Skeletal muscle tissue (tissue), 3 donors: ENCODE measurements at regions not wholly inside any gene's neighbourhood (a gene's known extent, or its start where the extent isn't known, plus 50 kb on each side); places are given as distances from the start of the nearest gene placed in this dataset.

ENCODE experiments used
- H3K27ac ChIP-seq: one replicate; pipeline ENCODE4 v1.7.0; 2013; ENCODE audit warnings: mild to moderate bottlenecking, low read depth, low read length, inconsistent platforms
- H3K27me3 ChIP-seq, 3 donors: one replicate each; pipeline ENCODE4 v1.7.0; 2013; ENCODE audit warnings: low read length in 3 of 3; ENCODE audit not compliant: control insufficient read depth in 3 of 3, insufficient read depth in 3 of 3
- H3K36me3 ChIP-seq, 3 donors: one replicate each; pipeline ENCODE4 v1.7.0; 2013; ENCODE audit warnings: low read length in 3 of 3; ENCODE audit not compliant: control insufficient read depth in 3 of 3, insufficient read depth in 3 of 3
- H3K4me1 ChIP-seq, 3 donors: one replicate each; pipeline ENCODE4 v1.7.0; 2013; ENCODE audit warnings: low read length in 3 of 3, mild to moderate bottlenecking in 3 of 3; ENCODE audit not compliant: control insufficient read depth in 3 of 3, insufficient read depth in 3 of 3
- H3K4me3 ChIP-seq, 3 donors: one replicate each; pipeline ENCODE4 v1.7.0; 2013; ENCODE audit warnings: low read length in 3 of 3
- H3K9ac ChIP-seq, 3 donors: one replicate each; pipeline ENCODE4 v1.7.0; 2013; ENCODE audit warnings: low read length in 3 of 3, mild to moderate bottlenecking in 3 of 3, moderate library complexity in 2 of 3, low read depth in 1 of 3
- H3K9me3 ChIP-seq, 3 donors: one replicate each; pipeline ENCODE4 v1.7.0; 2013; ENCODE audit warnings: low read length in 3 of 3; ENCODE audit not compliant: control insufficient read depth in 3 of 3
- donor health status: Osteomylitis.

GRCh38 chr1:201589186-201589585 lies 50.3 kb downstream of the NAV1 start:
- no peak overlapping the region for H3K4me3 ChIP-seq
- no peaks in the 10 kb centered on the region for H3K9me3 ChIP-seq
- H3K36me3 ChIP-seq, result no peaks in the 10 kb centered on the region
- no peak overlapping the region for H3K9ac ChIP-seq
- peaks cover 6 to 16% (median 7%) of the 10 kb centered on the region in 3 donors for H3K4me1 ChIP-seq
- no peak overlapping the region for H3K27ac ChIP-seq
- H3K27me3 ChIP-seq, result no peaks in the 10 kb centered on the region

- H3K9ac ChIP-seq, result no peak overlapping the region
- H3K36me3 ChIP-seq, result no peaks in the 10 kb centered on the region
- no peaks in the 10 kb centered on the region for H3K9me3 ChIP-seq
- no peak overlapping the region for H3K27ac ChIP-seq
- H3K4me1 ChIP-seq, result peaks cover 6 to 18% (median 8%) of the 10 kb centered on the region in 3 donors
- H3K4me3 ChIP-seq, result no peak overlapping the region
- no peaks in the 10 kb centered on the region for H3K27me3 ChIP-seq
These were observed 51.5 kb downstream of the NAV1 start for GRCh38 chr1:201590474-201590873.

GRCh38 chr1:201591348-201591747 lies 52.4 kb downstream of the NAV1 start:
- no peak overlapping the region for H3K27ac ChIP-seq
- no peaks in the 10 kb centered on the region for H3K36me3 ChIP-seq
- H3K9me3 ChIP-seq, result no peaks in the 10 kb centered on the region
- H3K4me1 ChIP-seq, result peaks cover 6 to 18% (median 8%) of the 10 kb centered on the region in 3 donors
- H3K9ac ChIP-seq, result no peak overlapping the region
- H3K4me3 ChIP-seq, result no peak overlapping the region
- H3K27me3 ChIP-seq, result no peaks in the 10 kb centered on the region

- no peaks in the 10 kb centered on the region for H3K36me3 ChIP-seq
- peaks cover 6 to 18% (median 8%) of the 10 kb centered on the region in 3 donors for H3K4me1 ChIP-seq
- H3K9ac ChIP-seq, result no peak overlapping the region
- no peak overlapping the region for H3K27ac ChIP-seq
- no peaks in the 10 kb centered on the region for H3K27me3 ChIP-seq
- H3K9me3 ChIP-seq, result no peaks in the 10 kb centered on the region
- no peak overlapping the region for H3K4me3 ChIP-seq
These were observed 53.1 kb downstream of the NAV1 start for GRCh38 chr1:201591981-201592380.

GRCh38 chr1:201593200-201593921 lies 54.4 kb downstream of the NAV1 start:
- no peak overlapping the region for H3K4me3 ChIP-seq
- H3K27me3 ChIP-seq, result peaks cover 0 to 3% (median 2%) of the 10 kb centered on the region in 3 donors
- H3K9ac ChIP-seq, result no peak overlapping the region
- H3K9me3 ChIP-seq, result no peaks in the 10 kb centered on the region
- H3K36me3 ChIP-seq, result no peaks in the 10 kb centered on the region
- H3K27ac ChIP-seq, result no peak overlapping the region
- peaks cover 7 to 18% (median 16%) of the 10 kb centered on the region in 3 donors for H3K4me1 ChIP-seq

- Histone ChIP-seq H3K4me3 (no peak overlapping the region), H3K27ac (no peak overlapping the region), H3K4me1 (peaks cover 15 to 19% (median 18%) of the 10 kb centered on the region in 3 donors)
These were observed 55.8 kb downstream of the NAV1 start for GRCh38 chr1:201594575-201595245.

GRCh38 chr1:201595381-201595780 lies 56.5 kb downstream of the NAV1 start:
- no peaks in the 10 kb centered on the region for H3K9me3 ChIP-seq
- peaks cover 16 to 19% (median 18%) of the 10 kb centered on the region in 3 donors for H3K4me1 ChIP-seq
- peaks cover 0 to 3% (median 2%) of the 10 kb centered on the region in 3 donors for H3K27me3 ChIP-seq

More at GRCh38 chr1:201594575-201595245, 55.8 kb downstream of the NAV1 start:
- Histone ChIP-seq H3K36me3 (no peaks in the 10 kb centered on the region), H3K27me3 (peaks cover 0 to 3% (median 2%) of the 10 kb centered on the region in 3 donors), H3K9ac (no peak overlapping the region), H3K9me3 (no peaks in the 10 kb centered on the region)

GRCh38 chr1:201596101-201596868 lies 57.4 kb downstream of the NAV1 start:
- Histone ChIP-seq H3K4me1 (peaks cover 16 to 19% (median 18%) of the 10 kb centered on the region in 3 donors), H3K36me3 (no peaks in the 10 kb centered on the region)

More at GRCh38 chr1:201595381-201595780, 56.5 kb downstream of the NAV1 start:
- Histone ChIP-seq H3K27ac (no peak overlapping the region), H3K9ac (no peak overlapping the region), H3K4me3 (no peak overlapping the region), H3K36me3 (no peaks in the 10 kb centered on the region)

GRCh38 chr1:201597551-201598230 lies 58.8 kb downstream of the NAV1 start:
- H3K4me1 ChIP-seq, result peaks cover 12 to 17% (median 16%) of the 10 kb centered on the region in 3 donors
- no peaks in the 10 kb centered on the region for H3K9me3 ChIP-seq
- no peaks in the 10 kb centered on the region for H3K36me3 ChIP-seq
- no peak overlapping the region for H3K9ac ChIP-seq
- peaks cover 0 to 3% (median 2%) of the 10 kb centered on the region in 3 donors for H3K27me3 ChIP-seq
- no peak overlapping the region for H3K4me3 ChIP-seq
- H3K27ac ChIP-seq, result no peak overlapping the region

More at GRCh38 chr1:201596101-201596868, 57.4 kb downstream of the NAV1 start:
- no peaks in the 10 kb centered on the region for H3K9me3 ChIP-seq
- no peak overlapping the region for H3K4me3 ChIP-seq
- peaks cover 0 to 3% (median 2%) of the 10 kb centered on the region in 3 donors for H3K27me3 ChIP-seq
- no peak overlapping the region for H3K9ac ChIP-seq
- no peak overlapping the region for H3K27ac ChIP-seq
